Mesenchymal stem cell (in vitro differentiated cells and primary cell): ENCODE measurements at regions not wholly inside any gene's neighbourhood (a gene's known extent, or its start where the extent isn't known, plus 50 kb on each side); places are given as distances from the start of the nearest gene placed in this dataset.
A peak's percentile ranks its signal among the peaks of the same experiment; 100 is the strongest.

Experiments used
- DNase-seq: peaks from one replicate; pipeline ENCODE4 v3.0.0-alpha.2; 2013
- H2AFZ ChIP-seq: one replicate; pipeline ENCODE4 v1.6.1; 2013; ENCODE audit warnings: low read depth, mild to moderate bottlenecking, control low read depth, inconsistent platforms, low read length, moderate library complexity
- H2AK5ac ChIP-seq: 2 replicates; pipeline ENCODE4 v1.6.1; 2013; ENCODE audit warnings: low read length, moderate library complexity, mild to moderate bottlenecking, inconsistent platforms; ENCODE audit not compliant: severe bottlenecking
- H2BK120ac ChIP-seq: one replicate; pipeline ENCODE4 v1.6.1; 2013; ENCODE audit warnings: low read depth, mild to moderate bottlenecking, inconsistent platforms, low read length, moderate library complexity
- H2BK12ac ChIP-seq, 2 experiments: one replicate each; pipeline ENCODE4 v1.6.1; 2013; ENCODE audit warnings: inconsistent platforms in 2 of 2, low read length in 2 of 2, mild to moderate bottlenecking in 2 of 2, moderate library complexity in 2 of 2, control low read depth in 1 of 2
- H2BK15ac ChIP-seq: one replicate; pipeline ENCODE4 v1.6.1; 2013; ENCODE audit warnings: mild to moderate bottlenecking, low read depth, inconsistent platforms; ENCODE audit not compliant: poor library complexity, severe bottlenecking
- H2BK5ac ChIP-seq: 2 replicates; pipeline ENCODE4 v1.6.1; 2013; ENCODE audit warnings: low read depth, mild to moderate bottlenecking, low read length, control low read depth, inconsistent platforms; ENCODE audit not compliant: poor library complexity, severe bottlenecking
- H3K14ac ChIP-seq, 2 experiments: one replicate each; pipeline ENCODE4 v1.6.1; 2013; ENCODE audit warnings: inconsistent platforms in 2 of 2, low read length in 2 of 2, control low read depth in 1 of 2, mild to moderate bottlenecking in 1 of 2, moderate library complexity in 1 of 2
- H3K18ac ChIP-seq, 2 experiments: one replicate each; pipeline ENCODE4 v1.6.1; 2013; ENCODE audit warnings: inconsistent platforms in 2 of 2, low read length in 2 of 2, control low read depth in 1 of 2, low read depth in 1 of 2, mild to moderate bottlenecking in 1 of 2
- H3K23ac ChIP-seq, 2 experiments: one replicate each; pipeline ENCODE4 v1.6.1; 2013; ENCODE audit warnings: inconsistent platforms in 2 of 2, low read length in 2 of 2, mild to moderate bottlenecking in 2 of 2, moderate library complexity in 2 of 2, control low read depth in 1 of 2
- H3K27ac ChIP-seq: 2 replicates; pipeline ENCODE4 v1.5.1; 2013; ENCODE audit warnings: mild to moderate bottlenecking, moderate library complexity, low read length, control low read depth, inconsistent platforms; ENCODE audit not compliant: poor library complexity, severe bottlenecking
- H3K27me3 ChIP-seq, 2 experiments: 2 replicates each; pipeline versions ENCODE4 v1.6.1 to v1.7.0; 2013; ENCODE audit warnings: low read length in 2 of 2, mild to moderate bottlenecking in 2 of 2, moderate library complexity in 2 of 2, control low read depth in 1 of 2, inconsistent platforms in 1 of 2; ENCODE audit not compliant: control insufficient read depth in 1 of 2, insufficient read depth in 1 of 2
- H3K36me3 ChIP-seq, 2 experiments: 2 replicates each; pipeline versions ENCODE4 v1.6.1 to v1.7.0; 2013; ENCODE audit warnings: low read length in 2 of 2, control low read depth in 1 of 2, inconsistent platforms in 1 of 2, low read depth in 1 of 2, mild to moderate bottlenecking in 1 of 2; ENCODE audit not compliant: insufficient read depth in 2 of 2, control insufficient read depth in 1 of 2
- H3K4ac ChIP-seq, 2 experiments: one replicate each; pipeline ENCODE4 v1.6.1; 2013; ENCODE audit warnings: inconsistent platforms in 2 of 2, low read length in 2 of 2, mild to moderate bottlenecking in 2 of 2, moderate library complexity in 2 of 2, control low read depth in 1 of 2, low read depth in 1 of 2
- H3K4me1 ChIP-seq: 2 replicates; pipeline ENCODE4 v1.6.1; 2013; ENCODE audit warnings: low read depth, low read length, control low read depth; ENCODE audit not compliant: control insufficient read depth, insufficient read depth
- H3K4me2 ChIP-seq: 2 replicates; pipeline ENCODE4 v1.6.1; 2013; ENCODE audit warnings: low read length, mild to moderate bottlenecking, inconsistent platforms; ENCODE audit not compliant: poor library complexity, severe bottlenecking
- H3K4me3 ChIP-seq, 2 experiments: 2 replicates each; pipeline versions ENCODE4 v1.5.1 to v1.7.0; 2013; ENCODE audit warnings: low read length in 2 of 2, mild to moderate bottlenecking in 2 of 2, control low read depth in 1 of 2, low read depth in 1 of 2; ENCODE audit not compliant: insufficient read depth in 1 of 2
- H3K79me1 ChIP-seq: replicated peaks from 2 replicates; pipeline ENCODE4 v1.6.1; 2013; ENCODE audit warnings: mild to moderate bottlenecking, control low read depth, low read length, inconsistent platforms; ENCODE audit not compliant: poor library complexity, severe bottlenecking
- H3K9ac ChIP-seq: 2 replicates; pipeline ENCODE4 v1.7.0; 2013; ENCODE audit warnings: mild to moderate bottlenecking, low read length, moderate library complexity
- H3K9me3 ChIP-seq: 2 replicates; pipeline ENCODE4 v1.7.0; 2013; ENCODE audit warnings: mild to moderate bottlenecking, low read length; ENCODE audit not compliant: control insufficient read depth
- H4K8ac ChIP-seq: one replicate; pipeline ENCODE4 v1.6.1; 2013; ENCODE audit warnings: inconsistent platforms, mild to moderate bottlenecking, low read length, moderate library complexity
- H4K91ac ChIP-seq: one replicate; pipeline ENCODE4 v1.6.1; 2013; ENCODE audit warnings: mild to moderate bottlenecking, low read length, inconsistent platforms
- WGBS: methylation state at CpG from one replicate; pipeline ENCODE4 v1.1.7; 2013; ENCODE audit warnings: mixed read lengths; 5-methylcytosine and 5-hydroxymethylcytosine counted together

DNA sequence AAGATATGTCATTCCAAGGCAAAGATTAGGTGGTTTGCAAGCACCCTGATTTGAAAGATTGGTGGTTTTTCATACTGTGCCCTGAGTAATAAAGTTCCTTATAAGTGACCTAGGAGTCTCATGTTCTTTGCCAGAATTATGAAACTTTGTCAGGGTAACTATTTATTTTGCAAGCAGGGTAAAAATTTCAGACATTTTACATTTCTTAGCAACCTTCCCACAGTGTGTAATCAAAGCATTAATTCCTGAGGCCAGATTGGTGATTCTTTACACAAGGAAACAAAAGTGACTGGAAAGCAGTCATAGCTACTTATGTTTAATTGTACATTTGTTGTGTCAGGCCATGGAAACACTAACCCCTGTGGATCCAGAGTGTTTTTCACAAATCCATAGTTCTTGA, 998.0 kb upstream of the B3GALT2 start:
- Histone ChIP-seq H3K18ac (no peak overlapping the region), H3K9ac (no peak overlapping the region), H2BK12ac (no peak overlapping the region), H3K4me3 (no peak overlapping the region), H3K27ac (no peak overlapping the region), H3K4ac (no peak overlapping the region), H2BK120ac (no peak overlapping the region), H3K4me2 (no peak overlapping the region), H3K36me3 (no peaks in the 10 kb centered on the region), H3K9me3 (peaks cover 12% of the 10 kb centered on the region), H3K14ac (no peak overlapping the region), H3K27me3 (no peaks in the 10 kb centered on the region), H2BK5ac (no peak overlapping the region), H2BK15ac (no peak overlapping the region), H3K79me1 (no peaks in the 10 kb centered on the region), H4K91ac (no peak overlapping the region), H4K8ac (no peak overlapping the region), H3K4me1 (no peaks in the 10 kb centered on the region), H3K23ac (no peak overlapping the region), H2AFZ (no peak overlapping the region), H2AK5ac (no peak overlapping the region)
- DNase-seq = no peak

DNA sequence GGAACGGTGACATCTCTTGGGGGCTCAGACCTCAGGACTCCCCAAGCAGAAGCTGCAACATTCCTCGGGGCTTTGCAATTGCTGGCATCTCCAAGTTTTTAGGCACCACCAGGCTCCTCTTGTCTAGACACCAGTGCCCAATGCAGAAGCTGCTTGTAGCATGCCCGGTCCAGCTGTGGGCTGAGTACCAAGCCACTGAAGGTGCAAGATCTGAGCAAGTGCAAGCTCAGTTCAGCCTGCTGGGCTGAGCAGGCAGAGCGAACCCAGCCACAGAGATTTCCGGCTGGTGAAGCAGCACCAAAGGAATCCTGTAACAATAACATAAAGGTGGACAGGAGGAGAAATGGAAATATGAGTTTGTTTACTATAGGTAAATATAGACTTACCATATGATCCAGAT, 995.4 kb upstream of the B3GALT2 start:
- no peak overlapping the region for H2BK12ac ChIP-seq
- no peak overlapping the region for H3K4ac ChIP-seq
- H3K23ac ChIP-seq = no peak overlapping the region
- no peak overlapping the region for H3K4me3 ChIP-seq
- H3K27ac ChIP-seq = no peak overlapping the region
- peaks cover 10% of the 10 kb centered on the region for H3K9me3 ChIP-seq
- H3K14ac ChIP-seq = no peak overlapping the region
- H2BK15ac ChIP-seq = no peak overlapping the region
- H4K91ac ChIP-seq = no peak overlapping the region
- peak overlapping the region; percentile 12 for H4K8ac ChIP-seq
- H2AK5ac ChIP-seq = no peak overlapping the region
- H3K27me3 ChIP-seq = no peaks in the 10 kb centered on the region
- no peak overlapping the region for H3K9ac ChIP-seq
- 88% methylated on average over 3 of the region's 5 CpGs for WGBS
- no peak for DNase-seq
- no peak overlapping the region for H2AFZ ChIP-seq
- no peak overlapping the region for H2BK5ac ChIP-seq
- no peaks in the 10 kb centered on the region for H3K36me3 ChIP-seq
- H3K4me1 ChIP-seq = no peaks in the 10 kb centered on the region
- H3K18ac ChIP-seq = no peak overlapping the region
- H3K4me2 ChIP-seq = no peak overlapping the region
- H3K79me1 ChIP-seq = no peaks in the 10 kb centered on the region
- H2BK120ac ChIP-seq = no peak overlapping the region

DNA sequence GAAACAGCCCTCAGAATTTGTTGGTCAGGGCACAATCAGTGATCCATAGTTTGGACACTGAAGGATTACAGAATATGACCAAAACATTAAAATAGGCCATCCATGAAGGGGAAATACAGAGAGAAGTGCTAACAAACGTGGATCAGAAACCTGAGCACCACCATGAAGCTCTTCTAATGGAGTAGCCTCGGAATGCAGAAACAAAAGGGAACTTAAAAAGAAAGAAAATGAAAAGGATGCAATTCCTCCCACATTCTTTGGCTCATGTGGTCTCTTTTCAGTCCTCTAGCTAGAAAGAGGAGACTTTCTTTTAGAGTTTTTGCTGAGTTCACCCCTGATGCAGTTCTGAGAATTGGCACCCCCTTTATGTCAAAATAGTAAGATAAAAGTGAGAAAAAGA, 989.8 kb upstream of the B3GALT2 start:
- WGBS = 70% methylated on average over 2 of the region's 2 CpGs
- Histone ChIP-seq H4K8ac (no peak overlapping the region), H2BK15ac (no peak overlapping the region), H3K27ac (peak overlapping the region; percentile 43), H3K4me3 (no peak overlapping the region), H3K27me3 (no peaks in the 10 kb centered on the region), H2AFZ (no peak overlapping the region), H3K23ac (no peak overlapping the region), H2BK5ac (no peak overlapping the region), H3K79me1 (no peaks in the 10 kb centered on the region), H3K4me1 (no peaks in the 10 kb centered on the region), H4K91ac (no peak overlapping the region), H3K4ac (no peak overlapping the region), H3K36me3 (no peaks in the 10 kb centered on the region), H3K18ac (no peak overlapping the region), H3K4me2 (no peak overlapping the region), H2AK5ac (no peak overlapping the region), H2BK12ac (no peak overlapping the region), H3K14ac (no peak overlapping the region), H3K9ac (no peak overlapping the region), H2BK120ac (no peak overlapping the region), H3K9me3 (peaks cover 7% of the 10 kb centered on the region)
- DNase-seq = no peak

DNA sequence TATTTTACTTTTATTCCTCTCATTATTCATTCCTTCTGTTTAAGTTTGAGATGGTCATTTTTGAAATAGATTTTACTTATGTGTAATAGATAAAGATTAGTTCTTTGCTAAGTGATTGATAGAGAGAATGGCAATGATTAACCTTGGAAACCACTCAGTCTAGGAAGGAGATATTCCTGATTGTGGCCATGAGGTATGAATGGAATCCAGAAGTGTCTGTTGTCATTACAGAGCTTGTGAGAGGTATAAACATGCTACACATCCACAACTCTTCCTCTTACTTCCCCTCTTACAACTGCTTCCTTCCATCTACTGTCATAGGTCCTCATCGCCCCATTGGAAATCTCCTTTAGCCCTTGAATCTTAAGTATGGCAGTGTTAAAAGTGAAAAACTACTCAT, 988.8 kb upstream of the B3GALT2 start:
- Histone ChIP-seq H3K4me2 (no peak overlapping the region), H2BK15ac (no peak overlapping the region), H3K9me3 (peaks cover 6% of the 10 kb centered on the region), H2BK12ac (no peak overlapping the region), H3K18ac (no peak overlapping the region), H3K27ac (peak overlapping the region; percentile 36), H2BK5ac (no peak overlapping the region), H3K14ac (no peak overlapping the region), H3K4me3 (no peak overlapping the region), H3K9ac (no peak overlapping the region), H2BK120ac (no peak overlapping the region), H3K36me3 (no peaks in the 10 kb centered on the region), H4K91ac (no peak overlapping the region), H3K4me1 (no peaks in the 10 kb centered on the region), H3K23ac (no peak overlapping the region), H3K4ac (no peak overlapping the region), H2AFZ (no peak overlapping the region), H3K27me3 (no peaks in the 10 kb centered on the region), H2AK5ac (no peak overlapping the region), H4K8ac (no peak overlapping the region), H3K79me1 (no peaks in the 10 kb centered on the region)
- no CpG with 5 or more reads among the region's 1 CpG for WGBS
- no peak for DNase-seq
